Ishikawa (cell line): ENCODE measurements at regions not wholly inside any gene's neighbourhood (a gene's known extent, or its start where the extent isn't known, plus 50 kb on each side); places are given as distances from the start of the nearest gene placed in this dataset.

Experiments used
- CEBPB ChIP-seq: IDR thresholded peaks from 2 replicates; pipeline ENCODE4 v1.6.1; 2012
- CREB1 ChIP-seq: IDR thresholded peaks from 2 replicates; pipeline ENCODE4 v1.6.1; 2012; ENCODE audit warnings: low read depth
- EGR1 ChIP-seq: IDR thresholded peaks from 2 replicates; pipeline ENCODE4 v1.6.1; 2012
- EP300 ChIP-seq: IDR thresholded peaks from 2 replicates; pipeline ENCODE4 v1.6.1; 2012; ENCODE audit warnings: borderline replicate concordance
- FOXM1 ChIP-seq: IDR thresholded peaks from 2 replicates; pipeline ENCODE4 v1.6.1; 2012; ENCODE audit warnings: low read depth, borderline replicate concordance
- MAX ChIP-seq: IDR thresholded peaks from 2 replicates; pipeline ENCODE4 v1.6.1; 2012
- NFIC ChIP-seq: IDR thresholded peaks from 2 replicates; pipeline ENCODE4 v1.6.1; 2012
- RAD21 ChIP-seq: IDR thresholded peaks from 2 replicates; pipeline ENCODE4 v1.6.1; 2012; ENCODE audit warnings: low read depth
- REST ChIP-seq: IDR thresholded peaks from 2 replicates; pipeline ENCODE4 v1.6.1; 2012; ENCODE audit warnings: low read depth, mild to moderate bottlenecking
- TAF1 ChIP-seq: IDR thresholded peaks from 2 replicates; pipeline ENCODE4 v1.6.1; 2012; ENCODE audit warnings: low read depth, mild to moderate bottlenecking
- TCF12 ChIP-seq: IDR thresholded peaks from 2 replicates; pipeline ENCODE4 v1.6.1; 2012; ENCODE audit warnings: low read depth
- TEAD4 ChIP-seq: IDR thresholded peaks from 2 replicates; pipeline ENCODE4 v1.6.1; 2012
- YY1 ChIP-seq: IDR thresholded peaks from 2 replicates; pipeline ENCODE4 v1.6.1; 2012; ENCODE audit warnings: low read depth
- ZBTB7A ChIP-seq: IDR thresholded peaks from 2 replicates; pipeline ENCODE4 v1.6.1; 2012; ENCODE audit warnings: low read depth
- TF ChIP-seq, protein P1 (sequence below): IDR thresholded peaks from 2 replicates; pipeline ENCODE4 v1.6.1; 2012

DNA sequence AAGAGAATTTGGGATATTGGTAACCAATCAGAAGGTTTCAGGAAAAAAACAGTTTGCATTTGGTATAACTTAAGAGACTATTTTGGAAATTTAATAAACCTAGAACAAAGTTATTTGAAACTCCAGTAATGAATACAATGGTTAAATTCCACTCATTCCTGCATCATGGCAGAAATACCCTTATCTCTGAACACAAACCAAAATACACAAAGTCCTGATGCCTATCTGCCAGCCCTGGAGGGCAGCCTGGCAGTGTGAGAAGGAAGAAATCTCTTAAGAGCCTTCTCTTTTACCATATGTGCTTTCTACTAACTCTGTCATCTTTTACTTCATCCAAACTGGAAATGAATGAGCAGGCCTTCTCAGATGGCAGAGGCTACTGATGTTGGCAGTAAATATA lies 147.1 kb upstream of the LYZL1 start:
- TF ChIP-seq ZBTB7A (no peak), EGR1 (no peak), TAF1 (no peak), TCF12 (no peak), FOXM1 (no peak), RAD21 (no peak), REST (no peak), CEBPB (no peak), MAX (no peak), NFIC (no peak), YY1 (no peak), EP300 (no peak), CREB1 (no peak), TEAD4 (no peak)
- TF ChIP-seq, protein P1, sequence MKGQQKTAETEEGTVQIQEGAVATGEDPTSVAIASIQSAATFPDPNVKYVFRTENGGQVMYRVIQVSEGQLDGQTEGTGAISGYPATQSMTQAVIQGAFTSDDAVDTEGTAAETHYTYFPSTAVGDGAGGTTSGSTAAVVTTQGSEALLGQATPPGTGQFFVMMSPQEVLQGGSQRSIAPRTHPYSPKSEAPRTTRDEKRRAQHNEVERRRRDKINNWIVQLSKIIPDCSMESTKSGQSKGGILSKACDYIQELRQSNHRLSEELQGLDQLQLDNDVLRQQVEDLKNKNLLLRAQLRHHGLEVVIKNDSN: no peak

- TF ChIP-seq REST: no peak
- TF ChIP-seq MAX: no peak
- TF ChIP-seq, protein P1: no peak
- TF ChIP-seq YY1: no peak
These were observed 146.2 kb upstream of the LYZL1 start for GRCh38 chr10:29142516-29143314.

DNA sequence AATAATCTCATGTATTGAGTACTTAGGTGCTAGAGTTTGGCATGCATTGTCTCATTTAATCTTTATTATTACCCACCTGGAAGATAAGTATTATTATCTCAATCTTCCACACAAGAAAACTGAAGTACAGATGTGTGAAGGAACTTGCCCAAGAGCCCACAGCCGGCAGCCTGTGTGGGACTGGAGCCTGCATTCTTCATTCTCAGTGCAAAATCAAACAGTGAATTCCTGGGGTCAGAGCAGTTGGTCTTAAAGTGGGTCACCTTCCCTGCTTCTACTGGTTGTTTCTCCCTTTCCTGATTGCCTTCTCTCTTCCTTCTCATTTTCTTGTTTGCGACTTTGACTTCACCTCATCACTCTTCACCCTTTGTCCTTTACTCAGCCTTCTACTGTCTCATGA lies 144.7 kb upstream of the LYZL1 start:
- no peak for TF ChIP-seq FOXM1
- TF ChIP-seq YY1: no peak
- TF ChIP-seq EP300: no peak
- TF ChIP-seq, protein P1: no peak
- TF ChIP-seq TEAD4: no peak
- no peak for TF ChIP-seq TAF1
- TF ChIP-seq EGR1: no peak
- no peak for TF ChIP-seq CREB1
- no peak for TF ChIP-seq ZBTB7A
- TF ChIP-seq NFIC: no peak
- TF ChIP-seq MAX: no peak
- no peak for TF ChIP-seq REST
- TF ChIP-seq TCF12: no peak
- TF ChIP-seq RAD21: no peak
- TF ChIP-seq CEBPB: no peak
